ENCODE measurements at regions not wholly inside any gene's neighbourhood (a gene's known extent, or its start where the extent isn't known, plus 50 kb on each side); places are given as distances from the start of the nearest gene placed in this dataset.

GRCh38 chr12:38138225-38139221, 178.1 kb upstream of the ALG10B start:
- DNase-seq (ENCODE audit: low read depth, low spot score): peak; percentile 16

GRCh38 chr12:38139456-38139855, 177.1 kb upstream of the ALG10B start:
- no peak for DNase-seq (ENCODE audit: low read depth, low spot score)

GRCh38 chr12:38141239-38141638, 175.3 kb upstream of the ALG10B start:
- DNase-seq (ENCODE audit: low read depth, low spot score): no peak

- DNase-seq (ENCODE audit: low read depth, low spot score): no peak
These were observed 174.7 kb upstream of the ALG10B start for GRCh38 chr12:38141861-38142260.

GRCh38 chr12:38142974-38143373, 173.6 kb upstream of the ALG10B start:
- no peak for DNase-seq (ENCODE audit: low read depth, low spot score)

- no peak for DNase-seq (ENCODE audit: low read depth, low spot score)
These were observed 172.5 kb upstream of the ALG10B start for GRCh38 chr12:38144049-38144448.

- DNase-seq (ENCODE audit: low read depth, low spot score): no peak
These were observed 171.8 kb upstream of the ALG10B start for GRCh38 chr12:38144601-38145436.

GRCh38 chr12:38149395-38150073, 167.0 kb upstream of the ALG10B start:
- no peak for DNase-seq (ENCODE audit: low read depth, low spot score)

GRCh38 chr12:38151991-38152700, 164.4 kb upstream of the ALG10B start:
- DNase-seq (ENCODE audit: low read depth, low spot score): no peak

- no peak for DNase-seq (ENCODE audit: low read depth, low spot score)
These were observed 163.5 kb upstream of the ALG10B start for GRCh38 chr12:38152816-38153736.

- no peak for DNase-seq (ENCODE audit: low read depth, low spot score)
These were observed 162.9 kb upstream of the ALG10B start for GRCh38 chr12:38153737-38154061.

GRCh38 chr12:38154096-38155019, 162.2 kb upstream of the ALG10B start:
- no peak for DNase-seq (ENCODE audit: low read depth, low spot score)

GRCh38 chr12:38155020-38155395, 161.6 kb upstream of the ALG10B start:
- no peak for DNase-seq (ENCODE audit: low read depth, low spot score)

- DNase-seq (ENCODE audit: low read depth, low spot score): no peak
These were observed 160.8 kb upstream of the ALG10B start for GRCh38 chr12:38155526-38156496.

GRCh38 chr12:38156497-38157245, 159.9 kb upstream of the ALG10B start:
- DNase-seq (ENCODE audit: low read depth, low spot score): no peak

GRCh38 chr12:38157274-38157932, 159.2 kb upstream of the ALG10B start:
- DNase-seq (ENCODE audit: low read depth, low spot score): no peak

GRCh38 chr12:38157933-38158401, 158.6 kb upstream of the ALG10B start:
- no peak for DNase-seq (ENCODE audit: low read depth, low spot score)

Measured in activated CD4-positive, CD25-positive, alpha-beta regulatory T cell treated with anti-CD3 and anti-CD28 coated beads, Interleukin-2, amount 50 U/mL, for 16 hours (primary cell).